H1 (cell line): ENCODE measurements at regions not wholly inside any gene's neighbourhood (a gene's known extent, or its start where the extent isn't known, plus 50 kb on each side); places are given as distances from the start of the nearest gene placed in this dataset.

Experiments used
- CEBPB ChIP-seq: IDR thresholded peaks from 2 replicates; pipeline ENCODE4 v1.6.1; 2012; ENCODE audit warnings: low read depth, low read length
- CHD1 ChIP-seq: IDR thresholded peaks from 2 replicates; pipeline ENCODE4 v1.6.1; 2012; ENCODE audit warnings: low read depth, low read length, improper control_type of control experiment
- POU5F1 ChIP-seq: IDR thresholded peaks from 2 replicates; pipeline ENCODE4 v1.6.1; 2011; ENCODE audit warnings: low read depth, mild to moderate bottlenecking, low read length, moderate library complexity
- TAF1 ChIP-seq: IDR thresholded peaks from 2 replicates; pipeline ENCODE4 v1.6.1; 2011; ENCODE audit warnings: mild to moderate bottlenecking, low read depth, low read length
- TF ChIP-seq, protein P1 (sequence below): fragments of 300-600 bp; sonication (generic); IDR thresholded peaks from 2 replicates; pipeline ENCODE4 v1.7.1; 2012; ENCODE audit warnings: low read length, moderate library complexity, mild to moderate bottlenecking, inconsistent platforms; ENCODE audit not compliant: insufficient replicate concordance
- TF ChIP-seq, protein P2 (sequence below): IDR thresholded peaks from 2 replicates; pipeline ENCODE4 v1.6.1; 2011; ENCODE audit warnings: low read depth, mild to moderate bottlenecking, low read length; ENCODE audit not compliant: insufficient read depth

DNA sequence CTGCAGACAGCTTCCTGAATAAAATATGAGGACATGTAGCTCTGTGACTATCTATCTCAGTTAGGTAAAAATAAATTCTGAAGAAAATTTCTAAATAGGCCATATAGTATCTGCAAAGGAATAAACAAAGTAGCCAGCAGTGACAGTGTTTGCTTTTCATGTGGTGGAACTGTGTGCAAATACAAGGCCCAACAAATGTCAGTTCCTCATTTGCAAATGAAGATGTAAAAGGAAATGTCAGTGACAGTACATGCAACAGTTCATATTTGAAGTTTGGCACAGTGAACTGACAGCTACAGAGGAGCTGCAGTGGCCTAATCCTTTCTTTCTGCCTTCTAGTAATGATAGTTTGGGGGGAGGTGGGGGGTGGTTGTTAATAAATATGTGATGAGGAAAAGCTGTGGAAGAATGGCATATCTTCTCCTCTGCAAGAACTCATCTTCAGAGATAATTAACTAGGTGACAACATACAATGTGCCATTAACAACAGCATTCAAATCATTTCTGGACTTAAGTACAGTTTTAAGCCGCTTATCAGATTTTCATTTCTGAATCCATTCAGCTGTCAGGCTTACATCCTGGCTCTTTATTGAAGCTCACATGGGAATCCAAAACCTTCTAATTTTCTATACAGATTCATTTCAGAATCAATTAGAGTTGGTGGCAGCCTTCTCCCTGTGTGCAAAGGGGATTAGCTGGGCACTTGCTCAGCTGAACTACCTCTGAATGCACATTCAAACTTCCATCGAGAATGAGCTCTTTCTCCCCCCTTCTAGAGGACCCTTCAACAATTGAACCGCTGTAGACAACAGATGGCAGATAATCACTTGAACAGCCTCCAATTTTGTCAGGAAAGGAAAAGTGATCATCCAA lies 1059.0 kb upstream of the EPHA7 start (continued):
- TF ChIP-seq, protein P1, sequence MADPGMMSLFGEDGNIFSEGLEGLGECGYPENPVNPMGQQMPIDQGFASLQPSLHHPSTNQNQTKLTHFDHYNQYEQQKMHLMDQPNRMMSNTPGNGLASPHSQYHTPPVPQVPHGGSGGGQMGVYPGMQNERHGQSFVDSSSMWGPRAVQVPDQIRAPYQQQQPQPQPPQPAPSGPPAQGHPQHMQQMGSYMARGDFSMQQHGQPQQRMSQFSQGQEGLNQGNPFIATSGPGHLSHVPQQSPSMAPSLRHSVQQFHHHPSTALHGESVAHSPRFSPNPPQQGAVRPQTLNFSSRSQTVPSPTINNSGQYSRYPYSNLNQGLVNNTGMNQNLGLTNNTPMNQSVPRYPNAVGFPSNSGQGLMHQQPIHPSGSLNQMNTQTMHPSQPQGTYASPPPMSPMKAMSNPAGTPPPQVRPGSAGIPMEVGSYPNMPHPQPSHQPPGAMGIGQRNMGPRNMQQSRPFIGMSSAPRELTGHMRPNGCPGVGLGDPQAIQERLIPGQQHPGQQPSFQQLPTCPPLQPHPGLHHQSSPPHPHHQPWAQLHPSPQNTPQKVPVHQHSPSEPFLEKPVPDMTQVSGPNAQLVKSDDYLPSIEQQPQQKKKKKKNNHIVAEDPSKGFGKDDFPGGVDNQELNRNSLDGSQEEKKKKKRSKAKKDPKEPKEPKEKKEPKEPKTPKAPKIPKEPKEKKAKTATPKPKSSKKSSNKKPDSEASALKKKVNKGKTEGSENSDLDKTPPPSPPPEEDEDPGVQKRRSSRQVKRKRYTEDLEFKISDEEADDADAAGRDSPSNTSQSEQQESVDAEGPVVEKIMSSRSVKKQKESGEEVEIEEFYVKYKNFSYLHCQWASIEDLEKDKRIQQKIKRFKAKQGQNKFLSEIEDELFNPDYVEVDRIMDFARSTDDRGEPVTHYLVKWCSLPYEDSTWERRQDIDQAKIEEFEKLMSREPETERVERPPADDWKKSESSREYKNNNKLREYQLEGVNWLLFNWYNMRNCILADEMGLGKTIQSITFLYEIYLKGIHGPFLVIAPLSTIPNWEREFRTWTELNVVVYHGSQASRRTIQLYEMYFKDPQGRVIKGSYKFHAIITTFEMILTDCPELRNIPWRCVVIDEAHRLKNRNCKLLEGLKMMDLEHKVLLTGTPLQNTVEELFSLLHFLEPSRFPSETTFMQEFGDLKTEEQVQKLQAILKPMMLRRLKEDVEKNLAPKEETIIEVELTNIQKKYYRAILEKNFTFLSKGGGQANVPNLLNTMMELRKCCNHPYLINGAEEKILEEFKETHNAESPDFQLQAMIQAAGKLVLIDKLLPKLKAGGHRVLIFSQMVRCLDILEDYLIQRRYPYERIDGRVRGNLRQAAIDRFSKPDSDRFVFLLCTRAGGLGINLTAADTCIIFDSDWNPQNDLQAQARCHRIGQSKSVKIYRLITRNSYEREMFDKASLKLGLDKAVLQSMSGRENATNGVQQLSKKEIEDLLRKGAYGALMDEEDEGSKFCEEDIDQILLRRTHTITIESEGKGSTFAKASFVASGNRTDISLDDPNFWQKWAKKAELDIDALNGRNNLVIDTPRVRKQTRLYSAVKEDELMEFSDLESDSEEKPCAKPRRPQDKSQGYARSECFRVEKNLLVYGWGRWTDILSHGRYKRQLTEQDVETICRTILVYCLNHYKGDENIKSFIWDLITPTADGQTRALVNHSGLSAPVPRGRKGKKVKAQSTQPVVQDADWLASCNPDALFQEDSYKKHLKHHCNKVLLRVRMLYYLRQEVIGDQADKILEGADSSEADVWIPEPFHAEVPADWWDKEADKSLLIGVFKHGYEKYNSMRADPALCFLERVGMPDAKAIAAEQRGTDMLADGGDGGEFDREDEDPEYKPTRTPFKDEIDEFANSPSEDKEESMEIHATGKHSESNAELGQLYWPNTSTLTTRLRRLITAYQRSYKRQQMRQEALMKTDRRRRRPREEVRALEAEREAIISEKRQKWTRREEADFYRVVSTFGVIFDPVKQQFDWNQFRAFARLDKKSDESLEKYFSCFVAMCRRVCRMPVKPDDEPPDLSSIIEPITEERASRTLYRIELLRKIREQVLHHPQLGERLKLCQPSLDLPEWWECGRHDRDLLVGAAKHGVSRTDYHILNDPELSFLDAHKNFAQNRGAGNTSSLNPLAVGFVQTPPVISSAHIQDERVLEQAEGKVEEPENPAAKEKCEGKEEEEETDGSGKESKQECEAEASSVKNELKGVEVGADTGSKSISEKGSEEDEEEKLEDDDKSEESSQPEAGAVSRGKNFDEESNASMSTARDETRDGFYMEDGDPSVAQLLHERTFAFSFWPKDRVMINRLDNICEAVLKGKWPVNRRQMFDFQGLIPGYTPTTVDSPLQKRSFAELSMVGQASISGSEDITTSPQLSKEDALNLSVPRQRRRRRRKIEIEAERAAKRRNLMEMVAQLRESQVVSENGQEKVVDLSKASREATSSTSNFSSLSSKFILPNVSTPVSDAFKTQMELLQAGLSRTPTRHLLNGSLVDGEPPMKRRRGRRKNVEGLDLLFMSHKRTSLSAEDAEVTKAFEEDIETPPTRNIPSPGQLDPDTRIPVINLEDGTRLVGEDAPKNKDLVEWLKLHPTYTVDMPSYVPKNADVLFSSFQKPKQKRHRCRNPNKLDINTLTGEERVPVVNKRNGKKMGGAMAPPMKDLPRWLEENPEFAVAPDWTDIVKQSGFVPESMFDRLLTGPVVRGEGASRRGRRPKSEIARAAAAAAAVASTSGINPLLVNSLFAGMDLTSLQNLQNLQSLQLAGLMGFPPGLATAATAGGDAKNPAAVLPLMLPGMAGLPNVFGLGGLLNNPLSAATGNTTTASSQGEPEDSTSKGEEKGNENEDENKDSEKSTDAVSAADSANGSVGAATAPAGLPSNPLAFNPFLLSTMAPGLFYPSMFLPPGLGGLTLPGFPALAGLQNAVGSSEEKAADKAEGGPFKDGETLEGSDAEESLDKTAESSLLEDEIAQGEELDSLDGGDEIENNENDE, result no peak
- TF ChIP-seq TAF1 (no peak), POU5F1 (no peak), CHD1 (no peak), CEBPB (no peak)
- TF ChIP-seq, protein P2, sequence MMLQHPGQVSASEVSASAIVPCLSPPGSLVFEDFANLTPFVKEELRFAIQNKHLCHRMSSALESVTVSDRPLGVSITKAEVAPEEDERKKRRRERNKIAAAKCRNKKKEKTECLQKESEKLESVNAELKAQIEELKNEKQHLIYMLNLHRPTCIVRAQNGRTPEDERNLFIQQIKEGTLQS, result no peak
- TF ChIP-seq, all 59 proteins: peak for 0
